Neural cell (in vitro differentiated cells): ENCODE measurements at regions not wholly inside any gene's neighbourhood (a gene's known extent, or its start where the extent isn't known, plus 50 kb on each side); places are given as distances from the start of the nearest gene placed in this dataset.

Experiments
- CTCF ChIP-seq: fragments of 450-650 bp; IDR thresholded peaks from 2 replicates; pipeline ENCODE4 v1.5.1; 2014; ENCODE audit warnings: antibody characterized with exemption, mild to moderate bottlenecking, moderate library complexity; ENCODE audit not compliant: poor library complexity, severe bottlenecking
- EP300 ChIP-seq: fragments of 450-650 bp; conservative IDR thresholded peaks from 2 replicates; pipeline ENCODE4 v1.6.1; 2014; ENCODE audit warnings: antibody characterized with exemption, mild to moderate bottlenecking, moderate library complexity; ENCODE audit not compliant: poor library complexity, severe bottlenecking
- EZH2 ChIP-seq: fragments of 200-600, 300-800 bp; shearing (Covaris generic), sonication (generic); IDR thresholded peaks from 2 replicates; pipeline ENCODE4 v1.6.1; 2014; ENCODE audit warnings: antibody characterized with exemption, low read length, borderline replicate concordance, mild to moderate bottlenecking; ENCODE audit not compliant: insufficient read depth, poor library complexity, severe bottlenecking
- MXI1 ChIP-seq: fragments of 450-650 bp; conservative IDR thresholded peaks from 2 replicates; pipeline ENCODE4 v1.6.1; 2014; ENCODE audit warnings: antibody characterized with exemption, mild to moderate bottlenecking; ENCODE audit not compliant: poor library complexity, severe bottlenecking
- POLR2AphosphoS5 ChIP-seq: IDR thresholded peaks from 2 replicates; pipeline ENCODE4 v1.6.1; 2012
- RAD21 ChIP-seq: fragments of 450-650 bp; conservative IDR thresholded peaks from 2 replicates; pipeline ENCODE4 v1.6.1; 2014; ENCODE audit warnings: antibody characterized with exemption, mild to moderate bottlenecking, moderate library complexity
- REST ChIP-seq: IDR thresholded peaks from 2 replicates; pipeline ENCODE4 v1.6.1; 2012; ENCODE audit warnings: borderline replicate concordance
- SMC3 ChIP-seq: fragments of 450-650 bp; conservative IDR thresholded peaks from 2 replicates; pipeline ENCODE4 v1.6.1; 2014; ENCODE audit warnings: antibody characterized with exemption, mild to moderate bottlenecking, moderate library complexity; ENCODE audit not compliant: poor library complexity
- TAF1 ChIP-seq: IDR thresholded peaks from 2 replicates; pipeline ENCODE4 v1.6.1; 2012; ENCODE audit warnings: low read depth

DNA sequence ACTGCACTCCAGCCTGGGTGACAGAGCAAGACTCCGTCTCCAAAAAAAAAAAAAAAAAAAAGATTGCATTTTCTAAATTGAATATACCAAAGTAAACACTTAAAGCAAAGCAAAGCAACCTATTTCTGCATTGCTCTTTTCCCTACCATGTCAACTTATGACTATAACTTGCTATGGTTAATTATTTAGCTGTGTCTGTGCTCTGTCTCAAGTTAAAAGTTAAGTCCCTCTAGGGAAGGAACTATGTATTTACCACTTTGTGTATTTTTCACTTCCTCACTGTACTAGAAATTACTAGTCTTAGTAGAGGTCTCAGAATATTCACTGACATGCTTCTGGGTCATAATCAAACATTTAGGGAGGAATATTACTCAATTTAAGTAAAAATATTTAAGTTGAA is 711.7 kb upstream of the SOX9 start:
- TF ChIP-seq EZH2 (no peak), CTCF (no peak), REST (no peak), POLR2AphosphoS5 (no peak), MXI1 (no peak), EP300 (no peak), TAF1 (no peak), SMC3 (no peak), RAD21 (no peak)
